Adrenal gland (tissue), 5 donors: ENCODE measurements at regions not wholly inside any gene's neighbourhood (a gene's known extent, or its start where the extent isn't known, plus 50 kb on each side); places are given as distances from the start of the nearest gene placed in this dataset.

Experiments
- POLR2A ChIP-seq, 2 donors: fragments of 450-650 bp; IDR thresholded peaks; one replicate each; pipeline ENCODE4 v1.6.1; 2017; ENCODE audit warnings: antibody characterized with exemption in 2 of 2, mild to moderate bottlenecking in 2 of 2, moderate library complexity in 1 of 2
- TF ChIP-seq, protein P1 (sequence below), 6 experiments: fragments of 450-650 bp in 4 of 6; fragments of 200-600 bp in 2 of 6; sonication (generic) in 1 of 6; IDR thresholded peaks; 1 replicate in 5 of 6; 2 replicates in 1 of 6; pipeline versions ENCODE4 v1.5.1 to v1.8.0; 2016 to 2021; ENCODE audit warnings: antibody characterized with exemption in 6 of 6, mild to moderate bottlenecking in 2 of 6, moderate library complexity in 1 of 6
- donor health status: DM: no; HTN: no; CAD: no.

DNA sequence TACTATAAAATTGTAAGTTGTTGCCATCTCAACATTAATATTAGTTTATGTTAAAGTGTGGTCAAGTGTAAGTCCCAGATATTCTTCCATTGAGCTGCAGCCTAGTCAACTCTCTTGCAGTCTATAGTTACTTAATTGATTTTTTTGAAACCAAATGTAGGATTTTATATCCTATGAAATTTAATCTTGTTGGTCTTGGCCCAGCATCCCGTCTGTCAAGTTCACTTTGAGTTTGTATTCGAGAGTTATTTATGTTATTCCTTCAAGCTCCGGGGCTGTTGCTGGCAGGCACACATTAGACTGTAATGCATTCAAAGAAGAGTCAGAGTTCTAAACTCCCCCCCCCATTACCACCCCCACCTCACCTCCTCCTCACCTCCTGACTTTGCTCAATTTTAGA, 71.0 kb upstream of the SPACA1 start:
- no peak for TF ChIP-seq POLR2A (IDR thresholded peaks at IDR 0.05)
- TF ChIP-seq, protein P1, sequence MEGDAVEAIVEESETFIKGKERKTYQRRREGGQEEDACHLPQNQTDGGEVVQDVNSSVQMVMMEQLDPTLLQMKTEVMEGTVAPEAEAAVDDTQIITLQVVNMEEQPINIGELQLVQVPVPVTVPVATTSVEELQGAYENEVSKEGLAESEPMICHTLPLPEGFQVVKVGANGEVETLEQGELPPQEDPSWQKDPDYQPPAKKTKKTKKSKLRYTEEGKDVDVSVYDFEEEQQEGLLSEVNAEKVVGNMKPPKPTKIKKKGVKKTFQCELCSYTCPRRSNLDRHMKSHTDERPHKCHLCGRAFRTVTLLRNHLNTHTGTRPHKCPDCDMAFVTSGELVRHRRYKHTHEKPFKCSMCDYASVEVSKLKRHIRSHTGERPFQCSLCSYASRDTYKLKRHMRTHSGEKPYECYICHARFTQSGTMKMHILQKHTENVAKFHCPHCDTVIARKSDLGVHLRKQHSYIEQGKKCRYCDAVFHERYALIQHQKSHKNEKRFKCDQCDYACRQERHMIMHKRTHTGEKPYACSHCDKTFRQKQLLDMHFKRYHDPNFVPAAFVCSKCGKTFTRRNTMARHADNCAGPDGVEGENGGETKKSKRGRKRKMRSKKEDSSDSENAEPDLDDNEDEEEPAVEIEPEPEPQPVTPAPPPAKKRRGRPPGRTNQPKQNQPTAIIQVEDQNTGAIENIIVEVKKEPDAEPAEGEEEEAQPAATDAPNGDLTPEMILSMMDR (IDR thresholded peaks at IDR 0.05), result no peak
